SK-N-SH treated with all-trans-retinoic acid at 6 μM for 48 hours (cell line): ENCODE measurements at regions not wholly inside any gene's neighbourhood (a gene's known extent, or its start where the extent isn't known, plus 50 kb on each side); places are given as distances from the start of the nearest gene placed in this dataset.
A peak's percentile ranks its signal among the peaks of the same experiment; 100 is the strongest.

Experiments used
- ATAC-seq: fragments of 200-7000 bp; cut with Tn5 transposase; 3 replicates; pipeline ENCODE4 v1.9.1; 2020; ENCODE audit warnings: mild to moderate bottlenecking, moderate library complexity
- ARNTL ChIP-seq: fragments of 450-650 bp; formaldehyde crosslinking; IDR thresholded peaks from 2 replicates; pipeline ENCODE4 v1.5.0; 2020; ENCODE audit warnings: low read depth, mild to moderate bottlenecking, moderate library complexity, borderline replicate concordance
- BACH2 ChIP-seq: fragments of 250-450 bp; sonication (Bioruptor Pico); IDR thresholded peaks from 2 replicates; pipeline ENCODE4 v1.9.0; 2021; ENCODE audit warnings: mild to moderate bottlenecking, borderline replicate concordance
- CREB5 ChIP-seq: fragments of 250-450 bp; sonication (Bioruptor Pico); IDR thresholded peaks from 2 replicates; pipeline ENCODE4 v1.5.1; 2020; ENCODE audit warnings: low read depth, mild to moderate bottlenecking, moderate library complexity
- ESRRG ChIP-seq: fragments of 250-450 bp; sonication (Bioruptor Pico); IDR thresholded peaks from 2 replicates; pipeline ENCODE4 v1.6.1; 2021; ENCODE audit warnings: mild to moderate bottlenecking
- GLIS3 ChIP-seq: fragments of 250-450 bp; sonication (Bioruptor Pico); IDR thresholded peaks from 2 replicates; pipeline ENCODE4 v1.5.0; 2020; ENCODE audit warnings: mild to moderate bottlenecking, moderate library complexity
- OSR1 ChIP-seq: fragments of 250-450 bp; sonication (Bioruptor Pico); IDR thresholded peaks from 2 replicates; pipeline ENCODE4 v1.8.0; 2022; ENCODE audit warnings: moderate library complexity, mild to moderate bottlenecking, inconsistent platforms
- PPARA ChIP-seq: fragments of 250-450 bp; sonication (Bioruptor Pico); IDR thresholded peaks from 2 replicates; pipeline ENCODE4 v1.5.0; 2020; ENCODE audit warnings: mild to moderate bottlenecking, borderline replicate concordance
- RARB ChIP-seq: fragments of 250-450 bp; sonication (Bioruptor Pico); IDR thresholded peaks from 2 replicates; pipeline ENCODE4 v1.8.0; 2021; ENCODE audit warnings: mild to moderate bottlenecking, moderate library complexity
- SNAI2 ChIP-seq: fragments of 250-450 bp; sonication (Bioruptor Pico); IDR thresholded peaks from 2 replicates; pipeline ENCODE4 v1.5.0; 2020; ENCODE audit warnings: mild to moderate bottlenecking, moderate library complexity
- TCF4 ChIP-seq: fragments of 250-450 bp; sonication (Bioruptor Pico); IDR thresholded peaks from 2 replicates; pipeline ENCODE4 v1.8.0; 2021; ENCODE audit warnings: mild to moderate bottlenecking, moderate library complexity, borderline replicate concordance
- TOX ChIP-seq: fragments of 250-450 bp; sonication (Bioruptor Pico); IDR thresholded peaks from 2 replicates; pipeline ENCODE4 v1.8.0; 2021; ENCODE audit warnings: mild to moderate bottlenecking, moderate library complexity, borderline replicate concordance
- ZC3H10 ChIP-seq: fragments of 250-450 bp; sonication (Bioruptor Pico); IDR thresholded peaks from 2 replicates; pipeline ENCODE4 v1.5.1; 2021; ENCODE audit warnings: mild to moderate bottlenecking, moderate library complexity
- ZFP3 ChIP-seq: fragments of 250-450 bp; sonication (Bioruptor Pico); IDR thresholded peaks from 2 replicates; pipeline ENCODE4 v1.5.0; 2020; ENCODE audit warnings: mild to moderate bottlenecking, moderate library complexity
- ZFP30 ChIP-seq: fragments of 450-650 bp; formaldehyde crosslinking; IDR thresholded peaks from 2 replicates; pipeline ENCODE4 v1.5.0; 2022; ENCODE audit warnings: mild to moderate bottlenecking, moderate library complexity
- ZNF565 ChIP-seq: fragments of 450-650 bp; formaldehyde crosslinking; conservative IDR thresholded peaks from 2 replicates; pipeline ENCODE4 v1.5.0; 2020; ENCODE audit warnings: low read depth, mild to moderate bottlenecking, moderate library complexity
- ZNF70 ChIP-seq: fragments of 450-650 bp; formaldehyde crosslinking; IDR thresholded peaks from 2 replicates; pipeline ENCODE4 v1.5.0; 2020; ENCODE audit warnings: mild to moderate bottlenecking, moderate library complexity
- ZNF8 ChIP-seq: fragments of 450-650 bp; formaldehyde crosslinking; IDR thresholded peaks from 2 replicates; pipeline ENCODE4 v1.5.0; 2020; ENCODE audit warnings: mild to moderate bottlenecking, moderate library complexity
- TF ChIP-seq, protein P1 (sequence below): fragments of 250-450 bp; sonication (Bioruptor Pico); IDR thresholded peaks from 2 replicates; pipeline ENCODE4 v1.8.0; 2020; ENCODE audit warnings: mild to moderate bottlenecking, moderate library complexity, borderline replicate concordance
- TF ChIP-seq, protein P2 (sequence below): fragments of 250-450 bp; sonication (Bioruptor Pico); IDR thresholded peaks from 2 replicates; pipeline ENCODE4 v1.5.0; 2020; ENCODE audit warnings: mild to moderate bottlenecking, moderate library complexity
- TF ChIP-seq, protein P3 (sequence below): fragments of 250-450 bp; sonication (Bioruptor Pico); IDR thresholded peaks from 2 replicates; pipeline ENCODE4 v1.5.1; 2021; ENCODE audit warnings: mild to moderate bottlenecking, moderate library complexity

DNA sequence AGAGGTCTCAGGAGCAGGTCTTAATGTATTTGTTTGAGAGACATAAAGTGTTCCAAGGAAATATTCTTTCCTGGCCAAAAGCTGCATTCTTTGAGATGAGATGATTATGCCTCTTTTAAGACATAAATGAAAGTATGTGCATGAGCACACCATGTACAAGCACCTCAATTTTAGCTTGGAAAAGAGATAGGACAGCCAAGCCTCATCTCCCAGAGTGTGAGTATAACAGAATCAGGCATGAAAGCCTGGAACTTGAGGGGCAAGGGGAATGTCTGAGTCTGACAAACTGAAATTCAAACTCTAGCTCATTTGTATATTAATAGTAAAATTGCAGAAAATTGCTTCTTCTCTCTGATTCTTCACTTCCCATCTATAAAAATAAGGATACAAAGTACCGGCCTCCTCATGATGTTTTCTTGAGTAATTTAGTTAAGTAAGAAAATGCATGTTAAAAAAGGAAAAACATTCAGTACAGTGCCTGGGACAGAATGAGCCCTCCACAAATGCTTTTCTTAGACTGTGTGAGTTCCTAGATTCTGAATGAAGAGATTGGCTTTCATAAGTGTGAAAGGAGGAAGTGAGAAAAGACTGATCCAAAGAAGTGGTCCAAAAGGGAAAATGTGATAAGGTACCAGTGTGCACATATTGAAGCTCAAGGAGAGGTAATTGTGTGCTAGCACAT lies 1260.9 kb upstream of the SORCS1 start:
- peak; percentile 13; the same call in 1 of the 3 replicates for ATAC-seq
- TF ChIP-seq OSR1 (CRISPR knock-in tag): no peak
- no peak for TF ChIP-seq ZNF8 (CRISPR knock-in tag)
- no peak for TF ChIP-seq CREB5 (CRISPR knock-in tag)
- TF ChIP-seq ZFP30 (CRISPR knock-in tag): no peak
- TF ChIP-seq SNAI2 (CRISPR knock-in tag): no peak
- TF ChIP-seq TOX (CRISPR knock-in tag): no peak
- no peak for TF ChIP-seq ZNF70 (CRISPR knock-in tag)
- TF ChIP-seq, protein P1, sequence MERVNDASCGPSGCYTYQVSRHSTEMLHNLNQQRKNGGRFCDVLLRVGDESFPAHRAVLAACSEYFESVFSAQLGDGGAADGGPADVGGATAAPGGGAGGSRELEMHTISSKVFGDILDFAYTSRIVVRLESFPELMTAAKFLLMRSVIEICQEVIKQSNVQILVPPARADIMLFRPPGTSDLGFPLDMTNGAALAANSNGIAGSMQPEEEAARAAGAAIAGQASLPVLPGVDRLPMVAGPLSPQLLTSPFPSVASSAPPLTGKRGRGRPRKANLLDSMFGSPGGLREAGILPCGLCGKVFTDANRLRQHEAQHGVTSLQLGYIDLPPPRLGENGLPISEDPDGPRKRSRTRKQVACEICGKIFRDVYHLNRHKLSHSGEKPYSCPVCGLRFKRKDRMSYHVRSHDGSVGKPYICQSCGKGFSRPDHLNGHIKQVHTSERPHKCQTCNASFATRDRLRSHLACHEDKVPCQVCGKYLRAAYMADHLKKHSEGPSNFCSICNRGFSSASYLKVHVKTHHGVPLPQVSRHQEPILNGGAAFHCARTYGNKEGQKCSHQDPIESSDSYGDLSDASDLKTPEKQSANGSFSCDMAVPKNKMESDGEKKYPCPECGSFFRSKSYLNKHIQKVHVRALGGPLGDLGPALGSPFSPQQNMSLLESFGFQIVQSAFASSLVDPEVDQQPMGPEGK (CRISPR knock-in tag): no peak
- no peak for TF ChIP-seq ZC3H10
- no peak for TF ChIP-seq TCF4 (CRISPR knock-in tag)
- no peak for TF ChIP-seq BACH2 (CRISPR knock-in tag)
- no peak for TF ChIP-seq RARB (CRISPR knock-in tag)
- TF ChIP-seq, protein P2, sequence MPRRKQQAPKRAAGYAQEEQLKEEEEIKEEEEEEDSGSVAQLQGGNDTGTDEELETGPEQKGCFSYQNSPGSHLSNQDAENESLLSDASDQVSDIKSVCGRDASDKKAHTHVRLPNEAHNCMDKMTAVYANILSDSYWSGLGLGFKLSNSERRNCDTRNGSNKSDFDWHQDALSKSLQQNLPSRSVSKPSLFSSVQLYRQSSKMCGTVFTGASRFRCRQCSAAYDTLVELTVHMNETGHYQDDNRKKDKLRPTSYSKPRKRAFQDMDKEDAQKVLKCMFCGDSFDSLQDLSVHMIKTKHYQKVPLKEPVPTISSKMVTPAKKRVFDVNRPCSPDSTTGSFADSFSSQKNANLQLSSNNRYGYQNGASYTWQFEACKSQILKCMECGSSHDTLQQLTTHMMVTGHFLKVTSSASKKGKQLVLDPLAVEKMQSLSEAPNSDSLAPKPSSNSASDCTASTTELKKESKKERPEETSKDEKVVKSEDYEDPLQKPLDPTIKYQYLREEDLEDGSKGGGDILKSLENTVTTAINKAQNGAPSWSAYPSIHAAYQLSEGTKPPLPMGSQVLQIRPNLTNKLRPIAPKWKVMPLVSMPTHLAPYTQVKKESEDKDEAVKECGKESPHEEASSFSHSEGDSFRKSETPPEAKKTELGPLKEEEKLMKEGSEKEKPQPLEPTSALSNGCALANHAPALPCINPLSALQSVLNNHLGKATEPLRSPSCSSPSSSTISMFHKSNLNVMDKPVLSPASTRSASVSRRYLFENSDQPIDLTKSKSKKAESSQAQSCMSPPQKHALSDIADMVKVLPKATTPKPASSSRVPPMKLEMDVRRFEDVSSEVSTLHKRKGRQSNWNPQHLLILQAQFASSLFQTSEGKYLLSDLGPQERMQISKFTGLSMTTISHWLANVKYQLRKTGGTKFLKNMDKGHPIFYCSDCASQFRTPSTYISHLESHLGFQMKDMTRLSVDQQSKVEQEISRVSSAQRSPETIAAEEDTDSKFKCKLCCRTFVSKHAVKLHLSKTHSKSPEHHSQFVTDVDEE (CRISPR knock-in tag): no peak
- no peak for TF ChIP-seq ZNF565 (CRISPR knock-in tag)
- TF ChIP-seq ESRRG (CRISPR knock-in tag): no peak
- no peak for TF ChIP-seq GLIS3 (CRISPR knock-in tag)
- TF ChIP-seq, protein P3, sequence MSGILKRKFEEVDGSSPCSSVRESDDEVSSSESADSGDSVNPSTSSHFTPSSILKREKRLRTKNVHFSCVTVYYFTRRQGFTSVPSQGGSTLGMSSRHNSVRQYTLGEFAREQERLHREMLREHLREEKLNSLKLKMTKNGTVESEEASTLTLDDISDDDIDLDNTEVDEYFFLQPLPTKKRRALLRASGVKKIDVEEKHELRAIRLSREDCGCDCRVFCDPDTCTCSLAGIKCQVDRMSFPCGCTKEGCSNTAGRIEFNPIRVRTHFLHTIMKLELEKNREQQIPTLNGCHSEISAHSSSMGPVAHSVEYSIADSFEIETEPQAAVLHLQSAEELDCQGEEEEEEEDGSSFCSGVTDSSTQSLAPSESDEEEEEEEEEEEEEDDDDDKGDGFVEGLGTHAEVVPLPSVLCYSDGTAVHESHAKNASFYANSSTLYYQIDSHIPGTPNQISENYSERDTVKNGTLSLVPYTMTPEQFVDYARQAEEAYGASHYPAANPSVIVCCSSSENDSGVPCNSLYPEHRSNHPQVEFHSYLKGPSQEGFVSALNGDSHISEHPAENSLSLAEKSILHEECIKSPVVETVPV (CRISPR knock-in tag): no peak
- TF ChIP-seq ZFP3 (CRISPR knock-in tag): no peak
- no peak for TF ChIP-seq ARNTL (CRISPR knock-in tag)
- TF ChIP-seq PPARA (CRISPR knock-in tag): no peak
- TF ChIP-seq, all 23 proteins: peak for 0

DNA sequence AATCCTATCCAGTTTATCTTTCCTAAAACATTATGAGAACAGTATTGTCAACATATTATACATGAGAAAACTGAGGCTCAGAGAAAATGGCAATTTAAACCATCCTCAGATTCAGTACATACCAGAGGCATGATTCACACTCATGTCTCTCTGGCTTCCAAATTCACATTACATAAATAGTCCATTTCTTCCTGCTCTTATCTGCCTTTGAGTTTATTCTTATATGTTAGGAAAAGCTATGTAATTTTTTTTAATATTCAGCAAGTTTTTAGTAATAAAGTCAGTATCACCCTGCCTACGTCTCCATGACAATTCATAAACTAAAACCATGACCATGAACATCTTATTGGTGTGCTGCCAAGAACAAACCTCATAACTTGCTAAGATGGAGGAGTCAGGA lies 1260.2 kb upstream of the SORCS1 start:
- ATAC-seq: peak; percentile 85
- TF ChIP-seq ZNF70 (CRISPR knock-in tag): no peak
- TF ChIP-seq CREB5 (CRISPR knock-in tag): no peak
- no peak for TF ChIP-seq TOX (CRISPR knock-in tag)
- no peak for TF ChIP-seq SNAI2 (CRISPR knock-in tag)
- no peak for TF ChIP-seq ZNF8 (CRISPR knock-in tag)
- no peak for TF ChIP-seq GLIS3 (CRISPR knock-in tag)
- no peak for TF ChIP-seq BACH2 (CRISPR knock-in tag)
- TF ChIP-seq, protein P1 (CRISPR knock-in tag): no peak
